HepG2 (cell line): ENCODE measurements at regions not wholly inside any gene's neighbourhood (a gene's known extent, or its start where the extent isn't known, plus 50 kb on each side); places are given as distances from the start of the nearest gene placed in this dataset.
"Not testable (repeated sequence)": the region's sequence is repeated elsewhere in the genome, so short reads cannot be mapped to it uniquely, and the experiment has no call there.

Experiments
- ATAC-seq: fragments of 200-7000 bp; cut with Tn5 transposase; 3 replicates; pipeline ENCODE4 v1.9.1; 2020; ENCODE audit warnings: mild to moderate bottlenecking, moderate library complexity
- BruUV-seq: library from RNA; stranded (reverse); fragments of 400-500 nt; replicated peaks from 2 replicates; lab custom pipeline; 2021; lab: Mats Ljungman, UMichigan
- CTCF ChIA-PET: fragments of 300-600 bp; formaldehyde crosslinking; extraction: SDS; loops from one replicate; lab custom pipeline; 2021; ENCODE audit warnings: low total read pairs, inconsistent platforms, low intra/inter-chr PET ratio; lab: Yijun Ruan, JAX
- POLR2A ChIA-PET: fragments of 350-600 bp; sonication (Branson Sonifier 250); formaldehyde crosslinking; loops from one replicate; lab custom pipeline; 2020; ENCODE audit warnings: antibody characterized with exemption, inconsistent platforms; lab: Yijun Ruan, JAX
- DNase-seq: peaks from one replicate; pipeline ENCODE4 v3.0.0-alpha.2; 2015; ENCODE audit warnings: low spot score
- FAIRE-seq: peaks from 3 replicates; lab custom pipeline; 2011; peaks lifted over from hg19 to GRCh38; lab: Jason Lieb, UNC
- H2AFZ ChIP-seq: one replicate; pipeline ENCODE4 v1.6.1; 2011; ENCODE audit warnings: low read length, inconsistent platforms
- H3K27ac ChIP-seq: fragments of 300-600 bp; 3 replicates; pipeline ENCODE4 v1.8.0; 2011; ENCODE audit warnings: mixed run types, mild to moderate bottlenecking, mixed read lengths, low read length, inconsistent platforms; ENCODE audit not compliant: insufficient read depth; ENCODE audit errors: extremely low read length
- H3K27me3 ChIP-seq, 2 experiments: fragments of 200-600 bp in 1 of 2; 2 replicates in 1 of 2; 3 replicates in 1 of 2; pipeline versions ENCODE4 v1.6.0 to v1.8.0; 2011; ENCODE audit warnings: low read length in 2 of 2, mild to moderate bottlenecking in 2 of 2, moderate library complexity in 2 of 2, inconsistent platforms in 1 of 2; ENCODE audit not compliant: insufficient read depth in 2 of 2, control insufficient read depth in 1 of 2
- H3K36me3 ChIP-seq, 2 experiments: fragments of 200-600 bp in 1 of 2; replicated peaks in 1 of 2; 2 replicates in 1 of 2; 3 replicates in 1 of 2; pipeline versions ENCODE4 v1.5.1 to v1.8.0; 2011; ENCODE audit warnings: low read length in 2 of 2, inconsistent platforms in 1 of 2; ENCODE audit not compliant: insufficient read depth in 2 of 2, control insufficient read depth in 1 of 2
- H3K4me1 ChIP-seq: 2 replicates; pipeline ENCODE4 v1.5.1; 2012; ENCODE audit warnings: low read length, inconsistent platforms; ENCODE audit not compliant: insufficient read depth
- H3K4me2 ChIP-seq: 2 replicates; pipeline ENCODE4 v1.6.0; 2011; ENCODE audit warnings: low read depth, low read length, inconsistent platforms
- H3K4me3 ChIP-seq, 3 experiments: fragments of 200-600 bp in 1 of 3; sonication (generic), shearing (Covaris generic) in 1 of 3; replicated peaks in 1 of 3; 2 replicates each; pipeline ENCODE4 v1.5.1; 2011 to 2016; ENCODE audit warnings: low read length in 3 of 3, inconsistent platforms in 2 of 3, low read depth in 2 of 3, mild to moderate bottlenecking in 2 of 3, control low read depth in 1 of 3, mixed read lengths in 1 of 3; ENCODE audit not compliant: insufficient read depth in 1 of 3
- H3K79me2 ChIP-seq: one replicate; pipeline ENCODE4 v1.6.1; 2011; ENCODE audit warnings: low read length, inconsistent platforms; ENCODE audit not compliant: insufficient read depth
- H3K9ac ChIP-seq: 2 replicates; pipeline ENCODE4 v1.6.0; 2011; ENCODE audit warnings: mild to moderate bottlenecking, low read depth, low read length, inconsistent platforms; ENCODE audit not compliant: insufficient read depth
- H3K9me3 ChIP-seq: 2 replicates; pipeline ENCODE4 v1.5.1; 2012; ENCODE audit warnings: mild to moderate bottlenecking, low read length
- H4K20me1 ChIP-seq: 2 replicates; pipeline ENCODE4 v1.6.0; 2011; ENCODE audit warnings: inconsistent platforms, mild to moderate bottlenecking, low read length, moderate library complexity; ENCODE audit not compliant: insufficient read depth
- ARID5B ChIP-seq: IDR thresholded peaks from 2 replicates; pipeline ENCODE4 v1.4.0; 2020; ENCODE audit warnings: mild to moderate bottlenecking, missing genetic modification reagents
- FOXP4 ChIP-seq: sonication (generic); formaldehyde crosslinking; IDR thresholded peaks from 2 replicates; pipeline ENCODE4 v1.4.0; 2020; ENCODE audit warnings: missing genetic modification reagents
- HOXA3 ChIP-seq: sonication (generic); formaldehyde crosslinking; IDR thresholded peaks from 2 replicates; pipeline ENCODE4 v1.5.0; 2020; ENCODE audit warnings: missing genetic modification reagents
- KLF12 ChIP-seq: sonication (generic); formaldehyde crosslinking; IDR thresholded peaks from 2 replicates; pipeline ENCODE4 v1.4.0; 2020; ENCODE audit warnings: missing genetic modification reagents, borderline replicate concordance
- SALL1 ChIP-seq: sonication (generic); formaldehyde crosslinking; IDR thresholded peaks from 2 replicates; pipeline ENCODE4 v1.8.0; 2022; ENCODE audit warnings: mild to moderate bottlenecking, missing genetic modification reagents
- SOX13 ChIP-seq, 3 experiments: fragments of 450-650 bp in 1 of 3; sonication (generic) in 1 of 3; formaldehyde crosslinking in 1 of 3; IDR thresholded peaks in 2 of 3; conservative IDR thresholded peaks in 1 of 3; 2 replicates each; pipeline versions ENCODE4 v1.5.0 to v1.6.1; 2016 to 2020; ENCODE audit warnings: antibody characterized with exemption in 1 of 3, mild to moderate bottlenecking in 1 of 3, missing compliant biosample characterization in 1 of 3, missing genetic modification reagents in 1 of 3, moderate library complexity in 1 of 3
- ZNF281 ChIP-seq: sonication (generic); formaldehyde crosslinking; IDR thresholded peaks from 2 replicates; pipeline ENCODE4 v1.4.0; 2020; ENCODE audit warnings: missing genetic modification reagents, borderline replicate concordance
- ZNF574 ChIP-seq: sonication (generic); formaldehyde crosslinking; IDR thresholded peaks from 2 replicates; pipeline ENCODE4 v1.4.0; 2020; ENCODE audit warnings: missing genetic modification reagents
- ZNF629 ChIP-seq: sonication (generic); formaldehyde crosslinking; conservative IDR thresholded peaks from 2 replicates; pipeline ENCODE4 v1.5.0; 2020; ENCODE audit warnings: missing genetic modification reagents
- WGBS: methylation state at CpG from one replicate; pipeline ENCODE4 v1.1.6; 2017; ENCODE audit warnings: low lambda C conversion rate; 5-methylcytosine and 5-hydroxymethylcytosine counted together
- in situ Hi-C: cut with HindIII; loops from 2 replicates; pipeline ENCODE4 v1.10.0; 2017; ENCODE audit warnings: low pct_unique_long_range_greater_than_20kb; ENCODE audit not compliant: extremely low pct_ligation_motif_present
- intact Hi-C: fragments of 100-400 bp; cut with micrococcal nuclease; formaldehyde crosslinking; loops from one replicate; pipeline ENCODE4 v1.10.0; 2022; ENCODE audit not compliant: unreplicated experiment

GRCh38 chr9:40915660-40916398 lies 212.7 kb downstream of the FOXD4L6 start:
- H2AFZ ChIP-seq; FAIRE-seq; intact Hi-C loops; CTCF ChIA-PET; H3K36me3 ChIP-seq; H3K4me3 ChIP-seq; BruUV-seq; H4K20me1 ChIP-seq; H3K9ac ChIP-seq; H3K27ac ChIP-seq; H3K27me3 ChIP-seq; H3K79me2 ChIP-seq; POLR2A ChIA-PET; in situ Hi-C loops; TF ChIP-seq SOX13 (IDR thresholded peaks at IDR 0.05): not testable (repeated sequence)
- DNase-seq (peak; percentile 65), ATAC-seq (peak; percentile 60)
- Histone ChIP-seq H3K4me1 (peaks cover 11% of the 10 kb centered on the region; the same call in 1 of the 2 replicates), H3K9me3 (peaks cover 36% of the 10 kb centered on the region; the same call in 1 of the 2 replicates), H3K4me2 (peak overlapping the region; percentile 11; the same call in 1 of the 2 replicates)
- 27% methylated on average over 13 of the region's 13 CpGs for WGBS
- 0 out of 2 replicates have a peak, but pooled peaks have one; percentile 33 for TF ChIP-seq HOXA3 (CRISPR knock-in tag)
- peak; percentile 42; the same call in 1 of the 2 replicates for TF ChIP-seq ZNF574
- TF ChIP-seq SALL1 (CRISPR knock-in tag) = 0 out of 2 replicates have a peak, but pooled peaks have one; percentile 23
- 0 out of 2 replicates have a peak, but pooled peaks have one; percentile 43 for TF ChIP-seq ARID5B (CRISPR knock-in tag)
- TF ChIP-seq KLF12 (CRISPR knock-in tag) = 0 out of 2 replicates have a peak, but pooled peaks have one; percentile 48
- 0 out of 2 replicates have a peak, but pooled peaks have one; percentile 36 for TF ChIP-seq ZNF281 (CRISPR knock-in tag)
- TF ChIP-seq FOXP4 = 0 out of 2 replicates have a peak, but pooled peaks have one; percentile 28
- 0 out of 2 replicates have a peak, but pooled peaks have one; percentile 18 for TF ChIP-seq ZNF629 (CRISPR knock-in tag)
- 0 out of 4 replicates have a peak, but pooled peaks of 1 of the 2 experiments have one; percentile 16 for TF ChIP-seq SOX13 (CRISPR knock-in tag; conservative IDR thresholded peaks at IDR 0.05 in 1 of 2, IDR thresholded peaks at IDR 0.05 in 1 of 2)
